ENCODE measurements at regions not wholly inside any gene's neighbourhood (a gene's known extent, or its start where the extent isn't known, plus 50 kb on each side); places are given as distances from the start of the nearest gene placed in this dataset.

- TF ChIP-seq, protein P1, sequence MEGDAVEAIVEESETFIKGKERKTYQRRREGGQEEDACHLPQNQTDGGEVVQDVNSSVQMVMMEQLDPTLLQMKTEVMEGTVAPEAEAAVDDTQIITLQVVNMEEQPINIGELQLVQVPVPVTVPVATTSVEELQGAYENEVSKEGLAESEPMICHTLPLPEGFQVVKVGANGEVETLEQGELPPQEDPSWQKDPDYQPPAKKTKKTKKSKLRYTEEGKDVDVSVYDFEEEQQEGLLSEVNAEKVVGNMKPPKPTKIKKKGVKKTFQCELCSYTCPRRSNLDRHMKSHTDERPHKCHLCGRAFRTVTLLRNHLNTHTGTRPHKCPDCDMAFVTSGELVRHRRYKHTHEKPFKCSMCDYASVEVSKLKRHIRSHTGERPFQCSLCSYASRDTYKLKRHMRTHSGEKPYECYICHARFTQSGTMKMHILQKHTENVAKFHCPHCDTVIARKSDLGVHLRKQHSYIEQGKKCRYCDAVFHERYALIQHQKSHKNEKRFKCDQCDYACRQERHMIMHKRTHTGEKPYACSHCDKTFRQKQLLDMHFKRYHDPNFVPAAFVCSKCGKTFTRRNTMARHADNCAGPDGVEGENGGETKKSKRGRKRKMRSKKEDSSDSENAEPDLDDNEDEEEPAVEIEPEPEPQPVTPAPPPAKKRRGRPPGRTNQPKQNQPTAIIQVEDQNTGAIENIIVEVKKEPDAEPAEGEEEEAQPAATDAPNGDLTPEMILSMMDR (IDR thresholded peaks at IDR 0.05), result no peak
- TF ChIP-seq POLR2A (IDR thresholded peaks at IDR 0.05), result no peak
Observed at GRCh38 chr4:30783751-30784150, 63.6 kb downstream of the PCDH7 start.
